ENCODE measurements at regions not wholly inside any gene's neighbourhood (a gene's known extent, or its start where the extent isn't known, plus 50 kb on each side); places are given as distances from the start of the nearest gene placed in this dataset.

- Histone ChIP-seq H3K27me3 (replicated peaks; ENCODE audit: control insufficient read depth, insufficient read depth, low read length) (no peaks in the 10 kb centered on the region), H3K4me3 (replicated peaks; ENCODE audit: low read depth, low read length) (no peak overlapping the region), H3K36me3 (ENCODE audit: control insufficient read depth, insufficient read depth, low read length) (no peaks in the 10 kb centered on the region)
- no peak for TF ChIP-seq CTCF (IDR thresholded peaks at IDR 0.05; ENCODE audit: insufficient read depth, low read length, poor library complexity, severe bottlenecking)
- DNase-seq (ENCODE audit: extremely low read depth, insufficient read length) = no peak
Measured at GRCh38 chr12:92402415-92402814, 256.8 kb upstream of the BTG1 start.

- Histone ChIP-seq H3K36me3 (ENCODE audit: control insufficient read depth, insufficient read depth, low read length) (no peaks in the 10 kb centered on the region), H3K4me3 (replicated peaks; ENCODE audit: low read depth, low read length) (no peak overlapping the region), H3K27me3 (replicated peaks; ENCODE audit: control insufficient read depth, insufficient read depth, low read length) (no peaks in the 10 kb centered on the region)
- peak; percentile 24 for DNase-seq (ENCODE audit: extremely low read depth, insufficient read length)
- no peak for TF ChIP-seq CTCF (IDR thresholded peaks at IDR 0.05; ENCODE audit: insufficient read depth, low read length, poor library complexity, severe bottlenecking)
Measured at GRCh38 chr12:92400006-92400405, 254.4 kb upstream of the BTG1 start.

- Histone ChIP-seq H3K36me3 (ENCODE audit: control insufficient read depth, insufficient read depth, low read length) (no peaks in the 10 kb centered on the region), H3K27me3 (replicated peaks; ENCODE audit: control insufficient read depth, insufficient read depth, low read length) (no peaks in the 10 kb centered on the region), H3K4me3 (replicated peaks; ENCODE audit: low read depth, low read length) (no peak overlapping the region)
- no peak for DNase-seq (ENCODE audit: extremely low read depth, insufficient read length)
- TF ChIP-seq CTCF (IDR thresholded peaks at IDR 0.05; ENCODE audit: insufficient read depth, low read length, poor library complexity, severe bottlenecking) = no peak
Measured at GRCh38 chr12:92398565-92399309, 253.1 kb upstream of the BTG1 start.

GRCh38 chr12:92396647-92397252, 251.1 kb upstream of the BTG1 start:
- Histone ChIP-seq H3K27me3 (replicated peaks; ENCODE audit: control insufficient read depth, insufficient read depth, low read length) (no peaks in the 10 kb centered on the region), H3K4me3 (replicated peaks; ENCODE audit: low read depth, low read length) (no peak overlapping the region), H3K36me3 (ENCODE audit: control insufficient read depth, insufficient read depth, low read length) (no peaks in the 10 kb centered on the region)
- no peak for TF ChIP-seq CTCF (IDR thresholded peaks at IDR 0.05; ENCODE audit: insufficient read depth, low read length, poor library complexity, severe bottlenecking)
- DNase-seq (ENCODE audit: extremely low read depth, insufficient read length) = no peak

- no peak for TF ChIP-seq CTCF (IDR thresholded peaks at IDR 0.05; ENCODE audit: insufficient read depth, low read length, poor library complexity, severe bottlenecking)
- no peak for DNase-seq (ENCODE audit: extremely low read depth, insufficient read length)
Measured at GRCh38 chr12:92395322-92395721, 249.7 kb upstream of the BTG1 start.

More at GRCh38 chr12:92395322-92395721, 249.7 kb upstream of the BTG1 start:
- Histone ChIP-seq H3K4me3 (replicated peaks; ENCODE audit: low read depth, low read length) (no peak overlapping the region), H3K27me3 (replicated peaks; ENCODE audit: control insufficient read depth, insufficient read depth, low read length) (no peaks in the 10 kb centered on the region), H3K36me3 (ENCODE audit: control insufficient read depth, insufficient read depth, low read length) (no peaks in the 10 kb centered on the region)

Data from GM06990 (cell line).